A673 (cell line): ENCODE measurements at regions not wholly inside any gene's neighbourhood (a gene's known extent, or its start where the extent isn't known, plus 50 kb on each side); places are given as distances from the start of the nearest gene placed in this dataset.
A peak's percentile ranks its signal among the peaks of the same experiment; 100 is the strongest.

Source experiments
- BruUV-seq: library from RNA; stranded (reverse); fragments of 400-500 nt; replicated peaks from 2 replicates; lab custom pipeline; 2021; lab: Mats Ljungman, UMichigan
- CTCF ChIA-PET: fragments of 300-600 bp; sonication (Branson Sonifier 250); formaldehyde crosslinking; loops from one replicate; lab custom pipeline; 2022; ENCODE audit warnings: antibody characterized with exemption; lab: Charles Lee
- POLR2A ChIA-PET: fragments of 300-600 bp; sonication (Branson Sonifier 250); formaldehyde crosslinking; loops from one replicate; lab custom pipeline; 2022; ENCODE audit warnings: antibody characterized with exemption; ENCODE audit not compliant: low non-redundant PET; lab: Charles Lee
- DNase-seq: peaks from one replicate; pipeline ENCODE4 v3.0.0-alpha.2; 2015; ENCODE audit warnings: low spot score
- H3K27ac ChIP-seq: fragments of 200-600 bp; sonication (generic); 2 replicates; pipeline ENCODE4 v1.5.1; 2016; ENCODE audit warnings: mixed run types, low read depth, mild to moderate bottlenecking, mixed read lengths, antibody characterized with exemption, low read length; ENCODE audit not compliant: poor library complexity, severe bottlenecking
- H3K27me3 ChIP-seq: fragments of 200-600 bp; sonication (generic); replicated peaks from 2 replicates; pipeline ENCODE4 v1.6.1; 2017; ENCODE audit warnings: mixed run types, low read depth, mild to moderate bottlenecking, mixed read lengths, antibody characterized with exemption, low read length; ENCODE audit not compliant: insufficient read depth, poor library complexity
- H3K36me3 ChIP-seq: fragments of 200-600 bp; sonication (generic); 2 replicates; pipeline ENCODE4 v1.6.1; 2016; ENCODE audit warnings: mixed run types, mild to moderate bottlenecking, mixed read lengths, antibody characterized with exemption, low read length; ENCODE audit not compliant: insufficient read depth, poor library complexity, severe bottlenecking
- H3K4me1 ChIP-seq: fragments of 200-600 bp; sonication (generic); 2 replicates; pipeline ENCODE4 v1.6.1; 2017; ENCODE audit warnings: mixed run types, mild to moderate bottlenecking, mixed read lengths, antibody characterized with exemption, low read length; ENCODE audit not compliant: insufficient read depth, poor library complexity, severe bottlenecking
- H3K4me3 ChIP-seq: fragments of 200-600 bp; sonication (generic); 2 replicates; pipeline ENCODE4 v1.5.1; 2016; ENCODE audit warnings: low read depth, mixed run types, mild to moderate bottlenecking, mixed read lengths, low read length; ENCODE audit not compliant: poor library complexity, severe bottlenecking
- H3K9me3 ChIP-seq: fragments of 200-600 bp; sonication (generic); 2 replicates; pipeline ENCODE4 v1.6.1; 2016; ENCODE audit warnings: mixed run types, low read depth, mild to moderate bottlenecking, mixed read lengths, antibody characterized with exemption, low read length; ENCODE audit not compliant: poor library complexity, severe bottlenecking
- CTCF ChIP-seq: fragments of 300-800, 200-600 bp; sonication (generic); conservative IDR thresholded peaks from 2 replicates; pipeline ENCODE4 v1.5.1; 2017; ENCODE audit warnings: low read depth, mild to moderate bottlenecking, antibody characterized with exemption, low read length, moderate library complexity, mixed read lengths
- EZH2 ChIP-seq: fragments of 200-600 bp; sonication (generic); IDR thresholded peaks from 2 replicates; pipeline ENCODE4 v1.6.1; 2017; ENCODE audit warnings: borderline replicate concordance, low read depth, mild to moderate bottlenecking, mixed read lengths, antibody characterized with exemption, low read length; ENCODE audit not compliant: poor library complexity, severe bottlenecking
- intact Hi-C: fragments of 100-400 bp; cut with micrococcal nuclease; formaldehyde crosslinking; loops from one replicate; pipeline ENCODE4 v1.10.0; 2022; ENCODE audit not compliant: unreplicated experiment

- Histone ChIP-seq H3K9me3 (no peaks in the 10 kb centered on the region), H3K4me3 (no peak overlapping the region), H3K27me3 (no peaks in the 10 kb centered on the region), H3K36me3 (no peaks in the 10 kb centered on the region), H3K27ac (no peak overlapping the region), H3K4me1 (no peaks in the 10 kb centered on the region)
- no peak for DNase-seq
- intact Hi-C loops: loop anchor here (10.0 kb wide), 1 partner anchor 585 kb away; no protein-coding TSS in a partner anchor
- BruUV-seq: no TSS peak
- ChIA-PET CTCF (no interaction called here), POLR2A (no interaction called here)
- TF ChIP-seq EZH2 (no peak), CTCF (no peak)
These were observed 362.7 kb upstream of the SASH1 start for GRCh38 chr6:147979966-147980365.

GRCh38 chr6:147983581-147984366 lies 358.9 kb upstream of the SASH1 start:
- H3K27me3 ChIP-seq: no peaks in the 10 kb centered on the region
- CTCF ChIA-PET: no interaction called here
- no peak overlapping the region for H3K27ac ChIP-seq
- intact Hi-C loops: no loop called here
- DNase-seq: no peak
- H3K36me3 ChIP-seq: no peaks in the 10 kb centered on the region
- POLR2A ChIA-PET: no interaction called here
- TF ChIP-seq EZH2: no peak
- TF ChIP-seq CTCF: no peak
- H3K9me3 ChIP-seq: no peaks in the 10 kb centered on the region
- no TSS peak for BruUV-seq
- H3K4me3 ChIP-seq: no peak overlapping the region
- H3K4me1 ChIP-seq: no peaks in the 10 kb centered on the region

- H3K4me3 ChIP-seq: no peak overlapping the region
- DNase-seq: peak; percentile 14
- H3K36me3 ChIP-seq: no peaks in the 10 kb centered on the region
- TF ChIP-seq CTCF: no peak
- TF ChIP-seq EZH2: no peak
- no peaks in the 10 kb centered on the region for H3K27me3 ChIP-seq
- no peaks in the 10 kb centered on the region for H3K9me3 ChIP-seq
- intact Hi-C loops: no loop called here
- no TSS peak for BruUV-seq
- CTCF ChIA-PET: no interaction called here
- no peaks in the 10 kb centered on the region for H3K4me1 ChIP-seq
- H3K27ac ChIP-seq: no peak overlapping the region
- POLR2A ChIA-PET: no interaction called here
These were observed 355.8 kb upstream of the SASH1 start for GRCh38 chr6:147986846-147987245.
